GM12878 (cell line): ENCODE measurements at regions not wholly inside any gene's neighbourhood (a gene's known extent, or its start where the extent isn't known, plus 50 kb on each side); places are given as distances from the start of the nearest gene placed in this dataset.

Experiments
- ATAC-seq: fragments of 200-7000 bp; cut with Tn5 transposase; 3 replicates; pipeline ENCODE4 v1.9.1; 2020; ENCODE audit warnings: mild to moderate bottlenecking, moderate library complexity
- BruUV-seq: library from RNA; stranded (reverse); fragments of 400-500 nt; replicated peaks from 2 replicates; lab custom pipeline; 2021; lab: Mats Ljungman, UMichigan
- CTCF ChIA-PET: fragments of 300-600 bp; sonication (Branson Sonifier 250); formaldehyde crosslinking; extraction: SDS; loops from one replicate; lab custom pipeline; 2021; ENCODE audit warnings: inconsistent platforms; lab: Yijun Ruan, JAX
- POLR2A ChIA-PET: fragments of 350-600 bp; formaldehyde crosslinking; extraction: SDS; loops from one replicate; lab custom pipeline; 2021; ENCODE audit warnings: inconsistent platforms; lab: Charles Lee
- RAD21 ChIA-PET: fragments of 300-600 bp; sonication (Branson Sonifier 250); formaldehyde crosslinking; loops from one replicate; lab custom pipeline; 2023; ENCODE audit warnings: antibody characterized with exemption; ENCODE audit not compliant: unreplicated experiment; lab: Charles Lee
- SMC1A ChIA-PET: fragments of 300-600 bp; sonication (Branson Sonifier 250); formaldehyde crosslinking; loops from one replicate; lab custom pipeline; 2023; ENCODE audit not compliant: unreplicated experiment, uncharacterized antibody; lab: Charles Lee
- DNase-seq: peaks from one replicate; pipeline ENCODE4 v3.0.0-alpha.2; 2011; ENCODE audit warnings: low read depth, low spot score
- FAIRE-seq: peaks from 3 replicates; lab custom pipeline; 2011; peaks lifted over from hg19 to GRCh38; lab: Jason Lieb, UNC
- H2AFZ ChIP-seq: 2 replicates; pipeline ENCODE4 v1.6.0; 2011; ENCODE audit warnings: low read depth, low read length, control low read depth; ENCODE audit not compliant: control insufficient read depth
- H3K27ac ChIP-seq: 2 replicates; pipeline ENCODE4 v1.5.1; 2011; ENCODE audit warnings: control low read depth; ENCODE audit not compliant: control insufficient read depth, insufficient read depth
- H3K27me3 ChIP-seq, 2 experiments: replicated peaks in 1 of 2; 2 replicates each; pipeline versions ENCODE4 v1.6.0 to v1.6.1; 2011; ENCODE audit warnings: low read length in 1 of 2; ENCODE audit not compliant: control insufficient read depth in 2 of 2, insufficient read depth in 2 of 2
- H3K36me3 ChIP-seq, 2 experiments: 2 replicates each; pipeline ENCODE4 v1.5.1; 2011; ENCODE audit warnings: low read length in 1 of 2; ENCODE audit not compliant: control insufficient read depth in 2 of 2, insufficient read depth in 2 of 2
- H3K4me1 ChIP-seq: 2 replicates; pipeline ENCODE4 v1.6.1; 2011; ENCODE audit warnings: mild to moderate bottlenecking, low read length, moderate library complexity, mixed read lengths; ENCODE audit not compliant: control insufficient read depth, insufficient read depth
- H3K4me2 ChIP-seq: 2 replicates; pipeline ENCODE4 v1.6.0; 2011; ENCODE audit warnings: control low read depth; ENCODE audit not compliant: control insufficient read depth, insufficient read depth
- H3K4me3 ChIP-seq: fragments of 200-600 bp; sonication (generic); 2 replicates; pipeline ENCODE4 v1.5.1; 2016
- H3K79me2 ChIP-seq: 2 replicates; pipeline ENCODE4 v1.6.0; 2011; ENCODE audit warnings: low read length; ENCODE audit not compliant: control insufficient read depth, insufficient read depth
- H3K9ac ChIP-seq: 2 replicates; pipeline ENCODE4 v1.8.0; 2011; ENCODE audit warnings: low read length, control low read depth, mixed read lengths; ENCODE audit not compliant: control insufficient read depth, insufficient read depth
- H3K9me3 ChIP-seq: replicated peaks from 3 replicates; pipeline ENCODE4 v1.5.1; 2011; ENCODE audit warnings: mild to moderate bottlenecking, low read length; ENCODE audit not compliant: control insufficient read depth, insufficient read depth
- H4K20me1 ChIP-seq: 2 replicates; pipeline ENCODE4 v1.6.0; 2011; ENCODE audit not compliant: control insufficient read depth, insufficient read depth
- DPF2 ChIP-seq: fragments of 450-650 bp; IDR thresholded peaks from 2 replicates; pipeline ENCODE4 v1.6.1; 2017; ENCODE audit warnings: mild to moderate bottlenecking
- FOXM1 ChIP-seq: IDR thresholded peaks from 2 replicates; pipeline ENCODE4 v1.6.1; 2012; ENCODE audit warnings: low read depth, mild to moderate bottlenecking, inconsistent platforms, low read length, moderate library complexity
- KDM1A ChIP-seq: fragments of 200-600 bp; sonication (generic); IDR thresholded peaks from 2 replicates; pipeline ENCODE4 v1.6.1; 2016; ENCODE audit warnings: borderline replicate concordance
- MEF2A ChIP-seq: IDR thresholded peaks from 2 replicates; pipeline ENCODE4 v1.6.1; 2011; ENCODE audit warnings: low read depth, mild to moderate bottlenecking, low read length, moderate library complexity; ENCODE audit not compliant: insufficient read depth
- RUNX3 ChIP-seq: IDR thresholded peaks from 2 replicates; pipeline ENCODE4 v1.6.1; 2012; ENCODE audit warnings: low read length, inconsistent platforms
- WRNIP1 ChIP-seq: IDR thresholded peaks from 2 replicates; pipeline ENCODE4 v1.6.1; 2011; ENCODE audit warnings: low read depth, low read length, improper control_type of control experiment, borderline replicate concordance
- ZNF384 ChIP-seq: IDR thresholded peaks from 2 replicates; pipeline ENCODE4 v1.6.1; 2012; ENCODE audit warnings: low read depth, mild to moderate bottlenecking, low read length, improper control_type of control experiment, borderline replicate concordance
- ZNF592 ChIP-seq: fragments of 450-650 bp; IDR thresholded peaks from 2 replicates; pipeline ENCODE4 v1.6.1; 2017; ENCODE audit warnings: mild to moderate bottlenecking, moderate library complexity
- WGBS: methylation state at CpG from one replicate; pipeline ENCODE4 v1.1.6; 2016; ENCODE audit warnings: low lambda C conversion rate; ENCODE audit not compliant: insufficient replicate concordance, insufficient coverage; ENCODE audit errors: missing lambda C conversion rate; 5-methylcytosine and 5-hydroxymethylcytosine counted together
- in situ Hi-C: fragments of 300-500 bp; cut with MboI; formaldehyde crosslinking; loops from 9 replicates; pipeline ENCODE4 v1.14.3; 2018; ENCODE audit warnings: mixed read lengths
- intact Hi-C: fragments of 100-400 bp; cut with micrococcal nuclease; formaldehyde crosslinking; loops from one replicate; pipeline ENCODE4 v1.14.2; 2022; ENCODE audit not compliant: unreplicated experiment

GRCh38 chr7:94206295-94206694 lies 188.4 kb upstream of the COL1A2 start:
- Histone ChIP-seq H2AFZ (no peak overlapping the region), H4K20me1 (no peaks in the 10 kb centered on the region), H3K4me1 (no peaks in the 10 kb centered on the region), H3K4me3 (no peak overlapping the region), H3K79me2 (no peaks in the 10 kb centered on the region), H3K9ac (no peak overlapping the region), H3K4me2 (no peak overlapping the region), H3K27me3 (no peaks in the 10 kb centered on the region), H3K9me3 (no peaks in the 10 kb centered on the region), H3K36me3 (no peaks in the 10 kb centered on the region), H3K27ac (no peak overlapping the region)
- DNase-seq (no peak), FAIRE-seq (no peak), ATAC-seq (no peak)
- ChIA-PET CTCF (interaction anchor here (0.8 to 1.8 kb wide), 3 partner anchors 8 to 407 kb away, joined by 3 to 5 read pairs (median 3); no protein-coding TSS in a partner anchor), POLR2A (interaction anchor here (0.6 kb wide), 1 partner anchor 234 kb away, joined by 4 read pairs; no protein-coding TSS in a partner anchor), RAD21 (interaction anchor here (1.1 to 1.6 kb wide), 2 partner anchors 16 to 73 kb away, joined by 3 read pairs; no protein-coding TSS in a partner anchor), SMC1A (interaction anchor here (0.8 to 3.1 kb wide), 6 partner anchors 11 to 128 kb away, joined by 3 to 9 read pairs (median 3); no protein-coding TSS in a partner anchor)
- no peak for TF ChIP-seq DPF2
- no peak for TF ChIP-seq ZNF384
- no peak for TF ChIP-seq KDM1A
- no peak for TF ChIP-seq WRNIP1
- TF ChIP-seq MEF2A, result no peak
- no peak for TF ChIP-seq FOXM1
- TF ChIP-seq ZNF592, result no peak
- TF ChIP-seq RUNX3, result no peak
- intact Hi-C loops, result no loop called here
- BruUV-seq, result no TSS peak
- in situ Hi-C loops, result no loop called here
- 53% methylated on average over 2 of the region's 2 CpGs for WGBS
